ENCODE measurements at regions not wholly inside any gene's neighbourhood (a gene's known extent, or its start where the extent isn't known, plus 50 kb on each side); places are given as distances from the start of the nearest gene placed in this dataset.

- TF ChIP-seq POLR2AphosphoS5 (IDR thresholded peaks at IDR 0.05; ENCODE audit: low read depth, low read length) (no peak), CTCF (IDR thresholded peaks at IDR 0.05) (no peak)
Measured at GRCh38 chr6:165983112-165984072, 184.3 kb downstream of the TBXT start.

Data from Panc1 (cell line).